ENCODE measurements at regions not wholly inside any gene's neighbourhood (a gene's known extent, or its start where the extent isn't known, plus 50 kb on each side); places are given as distances from the start of the nearest gene placed in this dataset.
"Not testable (repeated sequence)": the region's sequence is repeated elsewhere in the genome, so short reads cannot be mapped to it uniquely, and the experiment has no call there.

GRCh38 chr11:112714340-112714739 is 246.9 kb upstream of the NCAM1 start:
- DNase-seq (ENCODE audit: low read depth) = not testable (repeated sequence)

DNA sequence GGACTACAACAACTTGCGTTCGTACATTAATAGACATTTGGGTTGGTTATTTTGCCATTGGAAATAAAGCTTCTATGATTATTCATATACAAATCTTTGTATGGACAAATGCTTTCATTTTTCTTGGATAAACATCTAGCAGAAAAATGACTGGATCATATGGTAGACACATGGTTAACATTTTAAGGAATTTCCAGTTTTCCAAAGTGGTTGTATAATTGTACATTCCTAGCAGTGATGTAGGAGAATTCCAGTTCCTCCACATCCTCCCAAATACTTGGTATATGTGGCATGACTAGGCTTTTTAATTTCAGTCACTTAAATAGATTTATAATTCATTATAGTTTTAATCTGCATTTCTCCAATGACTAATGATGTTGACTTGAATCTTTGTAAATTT is 246.2 kb upstream of the NCAM1 start:
- DNase-seq (ENCODE audit: low read depth) = no peak

DNA sequence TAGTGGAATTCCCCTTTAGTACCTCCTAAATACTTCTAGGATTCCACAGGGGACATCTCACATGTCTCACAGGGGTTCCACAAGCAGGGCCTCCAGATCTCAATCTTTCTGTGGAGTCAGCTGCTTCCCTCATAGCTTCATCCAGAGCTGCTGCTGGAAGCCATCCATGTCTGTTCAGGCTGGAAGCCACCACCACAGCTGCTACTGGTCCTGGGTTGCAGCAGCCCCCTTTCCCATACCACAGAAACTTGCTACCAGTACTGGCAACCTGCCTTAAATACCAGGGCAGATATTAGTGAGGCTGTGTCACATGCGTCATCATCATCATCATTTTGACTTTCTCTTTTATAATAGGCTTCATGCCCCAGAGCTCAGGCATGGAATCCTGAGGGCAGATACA is 242.7 kb upstream of the NCAM1 start:
- no peak for DNase-seq (ENCODE audit: low read depth)

- DNase-seq (ENCODE audit: low read depth) = no peak
These were observed 241.3 kb upstream of the NCAM1 start for GRCh38 chr11:112719736-112720525.

DNA sequence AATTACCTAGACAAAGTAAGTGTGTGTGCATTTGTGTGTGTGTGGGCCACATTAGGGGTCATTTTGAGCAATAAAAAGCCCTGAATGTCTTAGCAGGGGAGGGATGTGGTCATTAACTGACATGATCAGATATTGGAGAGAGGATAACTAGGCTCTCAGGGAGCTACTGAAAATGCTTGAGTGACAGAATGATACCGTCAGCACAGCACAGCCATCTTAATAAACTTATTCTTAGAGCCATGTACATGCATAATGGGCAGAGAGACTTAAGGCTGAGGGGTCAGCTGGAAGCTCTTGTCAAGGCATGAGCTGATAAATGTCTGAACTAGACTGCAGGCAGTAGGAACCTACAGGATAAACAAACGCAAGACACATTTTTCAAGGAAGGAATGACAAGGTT is 239.1 kb upstream of the NCAM1 start:
- no peak for DNase-seq (ENCODE audit: low read depth)

- no peak for DNase-seq (ENCODE audit: low read depth)
These were observed 238.3 kb upstream of the NCAM1 start for GRCh38 chr11:112722876-112723275.

- no peak for DNase-seq (ENCODE audit: low read depth)
These were observed 237.3 kb upstream of the NCAM1 start for GRCh38 chr11:112723676-112724495.

DNA sequence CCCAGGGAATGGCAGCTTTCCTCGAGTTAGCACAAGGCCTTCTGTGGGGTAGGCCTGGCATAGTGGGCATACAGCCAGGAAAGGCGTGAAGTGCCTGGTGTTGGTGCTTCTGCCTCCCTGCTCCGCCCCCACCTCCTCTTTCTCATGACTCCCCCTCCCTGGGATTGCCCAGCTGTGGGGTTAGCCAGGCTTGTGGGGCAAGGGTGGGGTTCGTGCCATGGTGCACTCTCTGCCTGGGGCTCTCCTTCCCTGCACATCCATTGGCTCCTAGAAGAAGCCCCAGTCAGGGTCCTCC is 236.8 kb upstream of the NCAM1 start:
- no peak for DNase-seq (ENCODE audit: low read depth)

DNA sequence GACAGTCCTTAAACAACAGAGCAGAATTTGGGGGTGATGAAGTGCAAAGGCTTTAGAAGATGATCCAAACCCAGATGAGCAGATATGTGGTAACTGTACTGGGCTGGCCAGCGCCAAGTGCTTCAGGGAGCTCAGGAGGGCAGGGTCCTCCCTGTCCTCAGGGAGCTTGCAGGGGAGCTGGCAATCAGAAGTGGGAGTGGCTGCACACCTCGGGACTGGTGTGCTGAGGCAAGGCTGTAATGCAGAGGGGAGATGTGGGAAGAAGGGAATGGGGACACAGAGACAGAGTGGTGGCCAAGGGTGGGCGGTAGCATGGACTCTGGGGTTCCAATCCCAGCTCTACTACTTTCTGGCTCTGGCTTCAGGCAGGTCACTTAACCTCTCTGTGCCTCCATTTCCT is 235.6 kb upstream of the NCAM1 start:
- no peak for DNase-seq (ENCODE audit: low read depth)

- DNase-seq (ENCODE audit: low read depth) = no peak
These were observed 233.8 kb upstream of the NCAM1 start for GRCh38 chr11:112727341-112727841.

- no peak for DNase-seq (ENCODE audit: low read depth)
These were observed 232.9 kb upstream of the NCAM1 start for GRCh38 chr11:112728288-112728687.

DNA sequence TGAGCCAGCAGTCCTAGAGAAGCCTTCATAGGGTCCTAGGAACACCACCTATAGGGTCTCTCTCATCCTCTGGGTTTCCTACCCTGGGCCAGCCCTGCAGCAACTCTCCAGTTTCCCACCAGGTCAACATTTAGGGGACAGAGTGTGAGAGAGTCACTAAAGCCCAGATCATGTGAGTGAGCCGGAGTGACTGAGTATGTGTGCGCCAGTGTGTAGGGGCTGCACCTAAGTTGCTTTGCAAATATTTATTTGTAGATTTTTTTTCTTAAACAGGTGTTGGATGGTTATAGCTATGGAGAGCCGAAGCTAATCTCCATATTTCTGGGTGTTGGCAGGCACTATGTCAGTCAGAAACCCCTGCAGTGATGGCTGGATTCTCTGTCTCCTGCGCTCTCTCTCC is 232.5 kb upstream of the NCAM1 start:
- no peak for DNase-seq (ENCODE audit: low read depth)

GRCh38 chr11:112730591-112730990 is 230.6 kb upstream of the NCAM1 start:
- no peak for DNase-seq (ENCODE audit: low read depth)

GRCh38 chr11:112731538-112731937 is 229.7 kb upstream of the NCAM1 start:
- DNase-seq (ENCODE audit: low read depth) = no peak

DNA sequence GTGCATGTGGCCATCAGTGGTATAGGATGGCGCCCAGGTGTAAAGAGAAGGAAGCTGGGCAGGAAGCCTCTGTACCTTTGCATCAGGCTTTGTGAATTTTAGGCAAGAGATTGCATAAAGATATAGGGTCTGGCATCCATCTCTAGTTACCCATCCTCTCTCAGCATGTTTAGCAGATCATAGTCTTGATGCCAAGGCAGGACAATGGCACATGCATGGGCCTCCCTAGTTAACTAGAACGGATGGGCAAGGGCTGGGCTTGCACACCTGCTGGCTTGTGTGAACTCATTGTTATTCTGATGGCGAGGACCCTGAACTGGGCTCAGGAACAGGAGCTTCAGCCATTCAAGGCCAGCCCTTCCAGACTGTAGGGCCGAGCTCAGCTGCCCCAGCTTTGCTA is 229.2 kb upstream of the NCAM1 start:
- no peak for DNase-seq (ENCODE audit: low read depth)

- no peak for DNase-seq (ENCODE audit: low read depth)
These were observed 227.0 kb upstream of the NCAM1 start for GRCh38 chr11:112734207-112734606.

GRCh38 chr11:112735470-112735869 is 225.8 kb upstream of the NCAM1 start:
- DNase-seq (ENCODE audit: low read depth) = no peak

DNA sequence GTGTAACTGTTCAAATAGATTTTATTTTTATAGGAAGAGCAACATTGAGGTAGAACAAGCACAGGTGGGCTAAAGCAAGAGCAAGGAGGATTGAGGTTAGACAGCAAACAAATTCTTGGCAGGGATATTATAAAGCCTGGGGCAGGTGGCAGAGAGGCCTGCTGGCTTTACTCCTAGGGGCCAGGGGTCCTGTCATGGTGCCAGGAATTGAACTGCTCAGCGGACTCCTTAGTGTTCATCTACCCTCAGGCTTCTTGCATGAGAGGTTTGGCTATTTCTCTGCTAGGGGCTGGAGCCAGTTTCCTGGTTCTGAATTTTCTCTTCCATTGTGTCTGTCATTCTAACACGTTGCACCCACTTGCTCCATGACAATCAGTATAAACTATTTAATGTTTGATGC is 217.2 kb upstream of the NCAM1 start:
- DNase-seq (ENCODE audit: low read depth) = no peak

GRCh38 chr11:112745973-112746372 is 215.2 kb upstream of the NCAM1 start:
- no peak for DNase-seq (ENCODE audit: low read depth)

DNA sequence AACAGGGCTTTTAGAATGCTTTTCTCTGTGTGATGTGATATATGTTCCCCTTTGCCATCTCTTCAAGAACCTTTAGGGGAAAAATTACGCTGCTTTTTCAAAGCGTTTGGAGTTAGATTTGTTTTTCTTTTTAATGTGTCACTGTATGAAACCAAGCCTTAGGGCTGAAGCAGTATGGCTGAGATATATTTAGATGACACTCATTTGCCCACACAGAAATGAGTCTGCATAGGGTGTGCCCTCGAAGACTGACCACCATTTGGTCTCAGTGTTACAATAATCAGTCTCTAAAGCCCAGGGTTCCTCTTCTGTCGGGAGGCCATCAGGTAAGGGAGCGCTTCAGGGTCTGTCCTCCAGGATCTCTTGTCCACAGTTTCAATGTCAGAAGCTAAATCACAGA is 213.0 kb upstream of the NCAM1 start:
- no peak for DNase-seq (ENCODE audit: low read depth)

- DNase-seq (ENCODE audit: low read depth) = no peak
These were observed 212.3 kb upstream of the NCAM1 start for GRCh38 chr11:112748713-112749543.

GRCh38 chr11:112751329-112751728 is 209.9 kb upstream of the NCAM1 start:
- no peak for DNase-seq (ENCODE audit: low read depth)

DNA sequence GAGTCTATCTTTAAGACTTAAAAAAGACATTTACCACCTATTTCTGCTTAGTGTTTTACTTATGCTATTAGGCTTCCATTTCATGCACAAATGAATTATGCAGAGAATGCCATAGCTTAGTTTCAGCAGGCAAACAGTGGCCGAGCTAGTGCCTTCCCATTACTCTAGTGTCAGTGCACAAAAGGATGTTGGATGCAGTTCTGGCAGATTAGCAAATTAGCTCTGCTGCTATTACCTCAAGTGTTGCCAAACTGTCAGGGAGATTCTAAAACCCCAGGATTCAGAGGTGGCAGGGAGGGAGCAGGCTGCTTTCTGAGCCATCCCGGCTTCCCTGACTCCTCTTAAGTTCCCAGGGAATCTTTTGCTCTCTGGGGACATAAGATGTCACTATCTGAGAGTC is 209.4 kb upstream of the NCAM1 start:
- no peak for DNase-seq (ENCODE audit: low read depth)

All from CMK (cell line).